DMS 273 (cell line): ENCODE measurements at regions not wholly inside any gene's neighbourhood (a gene's known extent, or its start where the extent isn't known, plus 50 kb on each side); places are given as distances from the start of the nearest gene placed in this dataset.
A peak's percentile ranks its signal among the peaks of the same experiment; 100 is the strongest.
"Not testable (repeated sequence)": the region's sequence is repeated elsewhere in the genome, so short reads cannot be mapped to it uniquely, and the experiment has no call there.

Experiments used
- DNase-seq: peaks from one replicate; lab custom pipeline; 2025; ENCODE audit not compliant: unreplicated experiment; lab: John Stamatoyannopoulos, UW

- DNase-seq: no peak
These were observed 238.2 kb upstream of the RBBP8 start for GRCh38 chr18:22694954-22695353.

GRCh38 chr18:22695674-22696073, 237.5 kb upstream of the RBBP8 start:
- DNase-seq: no peak

- DNase-seq: no peak
These were observed 235.6 kb upstream of the RBBP8 start for GRCh38 chr18:22697561-22697960.

GRCh38 chr18:22698711-22699110, 234.4 kb upstream of the RBBP8 start:
- DNase-seq: no peak

- no peak for DNase-seq
These were observed 233.5 kb upstream of the RBBP8 start for GRCh38 chr18:22699629-22700028.

- DNase-seq: no peak
These were observed 232.2 kb upstream of the RBBP8 start for GRCh38 chr18:22700920-22701319.

GRCh38 chr18:22701326-22701725, 231.8 kb upstream of the RBBP8 start:
- no peak for DNase-seq

- DNase-seq: no peak
These were observed 231.3 kb upstream of the RBBP8 start for GRCh38 chr18:22701795-22702194.

- no peak for DNase-seq
These were observed 230.3 kb upstream of the RBBP8 start for GRCh38 chr18:22702806-22703205.

GRCh38 chr18:22703883-22704585, 229.1 kb upstream of the RBBP8 start:
- peak; percentile 64 for DNase-seq

GRCh38 chr18:22704586-22704918, 228.6 kb upstream of the RBBP8 start:
- no peak for DNase-seq

GRCh38 chr18:22705328-22705727, 227.8 kb upstream of the RBBP8 start:
- no peak for DNase-seq

GRCh38 chr18:22706025-22706424, 227.1 kb upstream of the RBBP8 start:
- not testable (repeated sequence) for DNase-seq

- no peak for DNase-seq
These were observed 223.7 kb upstream of the RBBP8 start for GRCh38 chr18:22709288-22710060.

- no peak for DNase-seq
These were observed 222.4 kb upstream of the RBBP8 start for GRCh38 chr18:22710673-22711191.

GRCh38 chr18:22711192-22711685, 221.9 kb upstream of the RBBP8 start:
- no peak for DNase-seq

GRCh38 chr18:22713511-22713910, 219.6 kb upstream of the RBBP8 start:
- DNase-seq: no peak

- not testable (repeated sequence) for DNase-seq
These were observed 215.6 kb upstream of the RBBP8 start for GRCh38 chr18:22717536-22717935.

- no peak for DNase-seq
These were observed 209.9 kb upstream of the RBBP8 start for GRCh38 chr18:22723221-22723620.

- no peak for DNase-seq
These were observed 209.4 kb upstream of the RBBP8 start for GRCh38 chr18:22723773-22724172.

GRCh38 chr18:22726469-22726868, 206.7 kb upstream of the RBBP8 start:
- DNase-seq: no peak

- DNase-seq: no peak
These were observed 205.1 kb upstream of the RBBP8 start for GRCh38 chr18:22728016-22728415.
